GM12878 (cell line): ENCODE measurements at regions not wholly inside any gene's neighbourhood (a gene's known extent, or its start where the extent isn't known, plus 50 kb on each side); places are given as distances from the start of the nearest gene placed in this dataset.

Source experiments
- ATAC-seq: fragments of 200-7000 bp; cut with Tn5 transposase; 3 replicates; pipeline ENCODE4 v1.9.1; 2020; ENCODE audit warnings: mild to moderate bottlenecking, moderate library complexity
- BruUV-seq: library from RNA; stranded (reverse); fragments of 400-500 nt; replicated peaks from 2 replicates; lab custom pipeline; 2021; lab: Mats Ljungman, UMichigan
- CTCF ChIA-PET: fragments of 300-600 bp; sonication (Branson Sonifier 250); formaldehyde crosslinking; extraction: SDS; loops from one replicate; lab custom pipeline; 2021; ENCODE audit warnings: inconsistent platforms; lab: Yijun Ruan, JAX
- POLR2A ChIA-PET: fragments of 350-600 bp; formaldehyde crosslinking; extraction: SDS; loops from one replicate; lab custom pipeline; 2021; ENCODE audit warnings: inconsistent platforms; lab: Charles Lee
- RAD21 ChIA-PET: fragments of 300-600 bp; sonication (Branson Sonifier 250); formaldehyde crosslinking; loops from one replicate; lab custom pipeline; 2023; ENCODE audit warnings: antibody characterized with exemption; ENCODE audit not compliant: unreplicated experiment; lab: Charles Lee
- SMC1A ChIA-PET: fragments of 300-600 bp; sonication (Branson Sonifier 250); formaldehyde crosslinking; loops from one replicate; lab custom pipeline; 2023; ENCODE audit not compliant: unreplicated experiment, uncharacterized antibody; lab: Charles Lee
- DNase-seq: peaks from one replicate; pipeline ENCODE4 v3.0.0-alpha.2; 2011; ENCODE audit warnings: low read depth, low spot score
- FAIRE-seq: peaks from 3 replicates; lab custom pipeline; 2011; peaks lifted over from hg19 to GRCh38; lab: Jason Lieb, UNC
- H2AFZ ChIP-seq: 2 replicates; pipeline ENCODE4 v1.6.0; 2011; ENCODE audit warnings: low read depth, low read length, control low read depth; ENCODE audit not compliant: control insufficient read depth
- H3K27ac ChIP-seq: 2 replicates; pipeline ENCODE4 v1.5.1; 2011; ENCODE audit warnings: control low read depth; ENCODE audit not compliant: control insufficient read depth, insufficient read depth
- H3K27me3 ChIP-seq, 2 experiments: replicated peaks in 1 of 2; 2 replicates each; pipeline versions ENCODE4 v1.6.0 to v1.6.1; 2011; ENCODE audit warnings: low read length in 1 of 2; ENCODE audit not compliant: control insufficient read depth in 2 of 2, insufficient read depth in 2 of 2
- H3K36me3 ChIP-seq, 2 experiments: 2 replicates each; pipeline ENCODE4 v1.5.1; 2011; ENCODE audit warnings: low read length in 1 of 2; ENCODE audit not compliant: control insufficient read depth in 2 of 2, insufficient read depth in 2 of 2
- H3K4me1 ChIP-seq: 2 replicates; pipeline ENCODE4 v1.6.1; 2011; ENCODE audit warnings: mild to moderate bottlenecking, low read length, moderate library complexity, mixed read lengths; ENCODE audit not compliant: control insufficient read depth, insufficient read depth
- H3K4me2 ChIP-seq: 2 replicates; pipeline ENCODE4 v1.6.0; 2011; ENCODE audit warnings: control low read depth; ENCODE audit not compliant: control insufficient read depth, insufficient read depth
- H3K4me3 ChIP-seq: fragments of 200-600 bp; sonication (generic); 2 replicates; pipeline ENCODE4 v1.5.1; 2016
- H3K79me2 ChIP-seq: 2 replicates; pipeline ENCODE4 v1.6.0; 2011; ENCODE audit warnings: low read length; ENCODE audit not compliant: control insufficient read depth, insufficient read depth
- H3K9ac ChIP-seq: 2 replicates; pipeline ENCODE4 v1.8.0; 2011; ENCODE audit warnings: low read length, control low read depth, mixed read lengths; ENCODE audit not compliant: control insufficient read depth, insufficient read depth
- H3K9me3 ChIP-seq: replicated peaks from 3 replicates; pipeline ENCODE4 v1.5.1; 2011; ENCODE audit warnings: mild to moderate bottlenecking, low read length; ENCODE audit not compliant: control insufficient read depth, insufficient read depth
- H4K20me1 ChIP-seq: 2 replicates; pipeline ENCODE4 v1.6.0; 2011; ENCODE audit not compliant: control insufficient read depth, insufficient read depth
- DPF2 ChIP-seq: fragments of 450-650 bp; IDR thresholded peaks from 2 replicates; pipeline ENCODE4 v1.6.1; 2017; ENCODE audit warnings: mild to moderate bottlenecking
- EZH2 ChIP-seq: IDR thresholded peaks from 2 replicates; pipeline ENCODE4 v1.6.1; 2012; ENCODE audit warnings: low read depth, mild to moderate bottlenecking, control low read depth, inconsistent platforms, low read length, borderline replicate concordance; ENCODE audit not compliant: control insufficient read depth
- MXI1 ChIP-seq: fragments of 150-350 bp; IDR thresholded peaks from 2 replicates; pipeline ENCODE4 v1.6.1; 2011; ENCODE audit warnings: low read depth, mild to moderate bottlenecking, inconsistent platforms, low read length, improper control_type of control experiment
- NFIC ChIP-seq: IDR thresholded peaks from 2 replicates; pipeline ENCODE4 v1.6.1; 2012; ENCODE audit warnings: low read depth, mild to moderate bottlenecking, inconsistent platforms, low read length, moderate library complexity
- POLR2AphosphoS2 ChIP-seq: IDR thresholded peaks from 2 replicates; pipeline ENCODE4 v1.6.1; 2011; ENCODE audit warnings: low read depth, mild to moderate bottlenecking, low read length, improper control_type of control experiment, moderate library complexity
- POU2F2 ChIP-seq: IDR thresholded peaks from 3 replicates; pipeline ENCODE4 v1.6.1; 2011; ENCODE audit warnings: low read depth, mild to moderate bottlenecking, low read length, borderline replicate concordance
- RAD51 ChIP-seq: fragments of 450-650 bp; IDR thresholded peaks from 2 replicates; pipeline ENCODE4 v1.6.1; 2016; ENCODE audit warnings: moderate library complexity, mild to moderate bottlenecking, inconsistent platforms
- SP1 ChIP-seq: IDR thresholded peaks from one replicate; pipeline ENCODE4 v1.6.1; 2011; ENCODE audit warnings: low read depth, low read length
- TBL1XR1 ChIP-seq: IDR thresholded peaks from 2 replicates; pipeline ENCODE4 v1.6.1; 2012; ENCODE audit warnings: low read depth, low read length, improper control_type of control experiment
- WGBS: methylation state at CpG from one replicate; pipeline ENCODE4 v1.1.6; 2016; ENCODE audit warnings: low lambda C conversion rate; ENCODE audit not compliant: insufficient replicate concordance, insufficient coverage; ENCODE audit errors: missing lambda C conversion rate; 5-methylcytosine and 5-hydroxymethylcytosine counted together
- in situ Hi-C: fragments of 300-500 bp; cut with MboI; formaldehyde crosslinking; loops from 9 replicates; pipeline ENCODE4 v1.14.3; 2018; ENCODE audit warnings: mixed read lengths
- intact Hi-C: fragments of 100-400 bp; cut with micrococcal nuclease; formaldehyde crosslinking; loops from one replicate; pipeline ENCODE4 v1.14.2; 2022; ENCODE audit not compliant: unreplicated experiment
- TF ChIP-seq, protein P1 (sequence below): IDR thresholded peaks from 2 replicates; pipeline ENCODE4 v1.6.1; 2011; ENCODE audit warnings: borderline replicate concordance, low read depth, mild to moderate bottlenecking, moderate library complexity, low read length; ENCODE audit not compliant: insufficient read depth, poor library complexity, severe bottlenecking

DNA sequence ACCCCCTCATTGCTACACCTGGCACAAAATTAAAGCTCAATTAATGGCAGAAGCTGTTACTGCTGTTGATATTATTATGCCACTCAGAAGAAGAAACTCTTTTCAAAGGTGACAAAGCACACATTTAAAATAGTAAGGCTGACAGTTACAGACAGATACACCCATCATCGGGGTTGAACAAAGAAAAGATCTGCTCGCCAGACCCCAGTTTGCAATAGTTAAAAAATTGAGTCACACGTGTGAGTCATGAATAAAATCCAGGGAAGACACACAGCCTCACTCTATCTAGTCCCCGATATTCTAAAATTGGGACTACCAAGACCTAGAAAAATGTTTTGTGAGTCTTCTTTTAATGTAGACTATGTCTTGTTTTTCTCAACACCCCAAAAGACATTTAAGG, 330.0 kb upstream of the SOX9 start (continued):
- TF ChIP-seq, protein P1, sequence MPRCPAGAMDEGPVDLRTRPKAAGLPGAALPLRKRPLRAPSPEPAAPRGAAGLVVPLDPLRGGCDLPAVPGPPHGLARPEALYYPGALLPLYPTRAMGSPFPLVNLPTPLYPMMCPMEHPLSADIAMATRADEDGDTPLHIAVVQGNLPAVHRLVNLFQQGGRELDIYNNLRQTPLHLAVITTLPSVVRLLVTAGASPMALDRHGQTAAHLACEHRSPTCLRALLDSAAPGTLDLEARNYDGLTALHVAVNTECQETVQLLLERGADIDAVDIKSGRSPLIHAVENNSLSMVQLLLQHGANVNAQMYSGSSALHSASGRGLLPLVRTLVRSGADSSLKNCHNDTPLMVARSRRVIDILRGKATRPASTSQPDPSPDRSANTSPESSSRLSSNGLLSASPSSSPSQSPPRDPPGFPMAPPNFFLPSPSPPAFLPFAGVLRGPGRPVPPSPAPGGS, result no peak
- TF ChIP-seq SP1, result no peak
- TF ChIP-seq NFIC, result no peak
- no peak for TF ChIP-seq EZH2

DNA sequence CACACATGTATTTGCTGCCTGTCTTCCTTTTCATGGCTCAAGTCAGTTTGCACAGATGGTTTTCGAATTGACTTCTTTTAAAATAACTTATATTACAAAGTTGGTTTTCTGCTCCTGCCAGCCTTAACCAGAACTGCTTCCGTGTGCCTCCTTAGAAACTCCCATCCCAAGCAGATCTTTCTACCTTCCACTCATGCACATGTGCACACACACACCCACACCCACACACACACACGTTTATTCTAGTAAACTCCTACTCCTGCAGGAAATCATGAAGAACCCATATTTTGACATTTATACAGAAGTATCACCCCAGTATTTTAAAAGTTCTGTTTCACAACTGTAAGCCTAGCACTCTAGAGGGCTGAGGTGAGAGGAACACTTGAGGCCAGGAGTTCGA, 329.5 kb upstream of the SOX9 start:
- no peaks in the 10 kb centered on the region for H4K20me1 ChIP-seq
- FAIRE-seq (no peak), ATAC-seq (no peak), DNase-seq (no peak)
- intact Hi-C loops, result no loop called here
- no peaks in the 10 kb centered on the region for H3K9me3 ChIP-seq
- ChIA-PET SMC1A (no interaction called here), CTCF (no interaction called here), POLR2A (no interaction called here), RAD21 (no interaction called here)
- in situ Hi-C loops, result no loop called here
- no TSS peak for BruUV-seq
- no peak overlapping the region for H2AFZ ChIP-seq
- no peak overlapping the region for H3K4me2 ChIP-seq
- no peak overlapping the region for H3K27ac ChIP-seq
- 4% methylated on average over 4 of the region's 4 CpGs for WGBS
- H3K79me2 ChIP-seq, result no peaks in the 10 kb centered on the region
- no peak for TF ChIP-seq POU2F2
- no peak for TF ChIP-seq TBL1XR1
- TF ChIP-seq MXI1, result no peak
- TF ChIP-seq DPF2, result no peak
- TF ChIP-seq RAD51, result no peak
- no peak for TF ChIP-seq POLR2AphosphoS2
- H3K9ac ChIP-seq, result no peak overlapping the region
- no peak overlapping the region for H3K4me3 ChIP-seq
- H3K36me3 ChIP-seq, result no peaks in the 10 kb centered on the region
- H3K4me1 ChIP-seq, result no peaks in the 10 kb centered on the region
- H3K27me3 ChIP-seq, result no peaks in the 10 kb centered on the region
